ENCODE measurements at regions not wholly inside any gene's neighbourhood (a gene's known extent, or its start where the extent isn't known, plus 50 kb on each side); places are given as distances from the start of the nearest gene placed in this dataset.
A peak's percentile ranks its signal among the peaks of the same experiment; 100 is the strongest.

DNA sequence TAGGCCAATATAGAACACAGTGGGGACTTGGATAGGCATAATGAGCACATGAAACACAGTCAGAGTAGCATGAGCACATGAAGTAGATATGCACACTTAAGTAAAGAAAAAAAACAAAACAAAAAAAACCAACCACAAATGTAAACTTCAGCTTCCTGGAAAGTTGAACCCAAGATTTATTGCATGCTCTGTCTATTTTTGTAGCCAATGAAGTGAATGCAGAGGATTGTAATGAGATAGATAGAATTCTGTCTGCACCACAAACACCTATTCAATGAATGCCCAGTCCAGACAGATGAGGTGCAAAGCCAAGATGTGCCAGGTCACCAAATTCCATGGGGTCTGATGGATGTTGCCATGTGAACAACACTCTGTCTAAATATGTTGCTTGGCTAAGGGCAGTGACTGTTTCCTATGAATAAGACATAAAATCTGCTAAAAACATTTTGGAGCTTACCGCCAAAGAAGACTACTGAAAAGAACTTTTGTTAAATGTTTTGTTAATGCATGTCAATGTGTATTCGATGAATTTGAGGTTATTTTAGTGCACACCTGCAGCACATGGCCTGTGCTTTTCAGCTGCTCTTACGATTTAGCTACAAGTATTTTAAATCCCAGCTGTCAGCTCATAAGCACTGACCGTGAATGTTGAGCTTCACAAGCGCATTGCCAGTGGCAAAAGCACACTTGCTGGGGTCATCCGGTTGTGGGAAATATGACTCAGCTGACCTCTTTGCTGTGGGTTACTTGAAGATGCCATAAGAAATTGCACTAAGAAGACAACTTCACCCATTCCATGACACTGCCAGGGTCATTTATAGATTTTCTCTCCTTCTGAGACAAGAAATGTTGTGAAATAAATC is 374.8 kb upstream of the GNPDA2 start:
- TF ChIP-seq, protein P1, sequence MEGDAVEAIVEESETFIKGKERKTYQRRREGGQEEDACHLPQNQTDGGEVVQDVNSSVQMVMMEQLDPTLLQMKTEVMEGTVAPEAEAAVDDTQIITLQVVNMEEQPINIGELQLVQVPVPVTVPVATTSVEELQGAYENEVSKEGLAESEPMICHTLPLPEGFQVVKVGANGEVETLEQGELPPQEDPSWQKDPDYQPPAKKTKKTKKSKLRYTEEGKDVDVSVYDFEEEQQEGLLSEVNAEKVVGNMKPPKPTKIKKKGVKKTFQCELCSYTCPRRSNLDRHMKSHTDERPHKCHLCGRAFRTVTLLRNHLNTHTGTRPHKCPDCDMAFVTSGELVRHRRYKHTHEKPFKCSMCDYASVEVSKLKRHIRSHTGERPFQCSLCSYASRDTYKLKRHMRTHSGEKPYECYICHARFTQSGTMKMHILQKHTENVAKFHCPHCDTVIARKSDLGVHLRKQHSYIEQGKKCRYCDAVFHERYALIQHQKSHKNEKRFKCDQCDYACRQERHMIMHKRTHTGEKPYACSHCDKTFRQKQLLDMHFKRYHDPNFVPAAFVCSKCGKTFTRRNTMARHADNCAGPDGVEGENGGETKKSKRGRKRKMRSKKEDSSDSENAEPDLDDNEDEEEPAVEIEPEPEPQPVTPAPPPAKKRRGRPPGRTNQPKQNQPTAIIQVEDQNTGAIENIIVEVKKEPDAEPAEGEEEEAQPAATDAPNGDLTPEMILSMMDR (IDR thresholded peaks at IDR 0.05; ENCODE audit: insufficient read depth, low read depth, low read length, missing control alignments), result no peak
- no peak for DNase-seq (ENCODE audit: low read depth)
- no peak overlapping the region for H3K4me3 ChIP-seq (ENCODE audit: low read depth, low read length)

- DNase-seq (ENCODE audit: low read depth), result no peak
- no peak overlapping the region for H3K4me3 ChIP-seq (ENCODE audit: low read depth, low read length)
- TF ChIP-seq, protein P1 (IDR thresholded peaks at IDR 0.05; ENCODE audit: insufficient read depth, low read depth, low read length, missing control alignments), result no peak
Measured at GRCh38 chr4:45099471-45099870, 373.1 kb upstream of the GNPDA2 start.

- TF ChIP-seq, protein P1 (IDR thresholded peaks at IDR 0.05; ENCODE audit: insufficient read depth, low read depth, low read length, missing control alignments), result no peak
- DNase-seq (ENCODE audit: low read depth), result no peak
- H3K4me3 ChIP-seq (ENCODE audit: low read depth, low read length), result no peak overlapping the region
Measured at GRCh38 chr4:45094684-45095083, 368.3 kb upstream of the GNPDA2 start.

- no peak for DNase-seq (ENCODE audit: low read depth)
- no peak overlapping the region for H3K4me3 ChIP-seq (ENCODE audit: low read depth, low read length)
- TF ChIP-seq, protein P1 (IDR thresholded peaks at IDR 0.05; ENCODE audit: insufficient read depth, low read depth, low read length, missing control alignments), result no peak
Measured at GRCh38 chr4:45082101-45082500, 355.7 kb upstream of the GNPDA2 start.

DNA sequence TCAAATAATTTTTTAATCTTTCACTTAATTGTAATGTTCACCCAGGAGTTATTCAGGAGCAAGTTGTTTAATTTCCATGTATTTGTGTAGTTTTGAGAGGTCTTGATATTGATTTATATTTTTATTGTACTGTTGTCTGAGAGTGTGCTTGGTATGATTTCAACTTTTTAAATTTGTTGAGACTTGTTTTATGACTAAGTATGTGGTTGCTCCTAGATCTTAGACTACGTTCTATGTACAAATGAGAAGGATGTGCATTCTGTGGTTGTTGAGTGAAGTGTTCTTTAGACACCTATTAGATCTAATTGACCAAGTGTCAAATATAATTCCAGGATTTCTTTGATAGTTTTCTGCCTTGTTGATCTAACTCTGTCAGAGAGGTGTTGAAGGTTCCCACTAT is 353.3 kb upstream of the GNPDA2 start:
- TF ChIP-seq, protein P1 (IDR thresholded peaks at IDR 0.05; ENCODE audit: insufficient read depth, low read depth, low read length, missing control alignments), result no peak
- DNase-seq (ENCODE audit: low read depth), result no peak
- H3K4me3 ChIP-seq (ENCODE audit: low read depth, low read length), result no peak overlapping the region

- TF ChIP-seq, protein P1 (IDR thresholded peaks at IDR 0.05; ENCODE audit: insufficient read depth, low read depth, low read length, missing control alignments), result no peak
- H3K4me3 ChIP-seq (ENCODE audit: low read depth, low read length), result no peak overlapping the region
- DNase-seq (ENCODE audit: low read depth), result no peak
Measured at GRCh38 chr4:45078201-45078600, 351.8 kb upstream of the GNPDA2 start.

GRCh38 chr4:45072981-45073380 is 346.6 kb upstream of the GNPDA2 start:
- DNase-seq (ENCODE audit: low read depth), result peak; percentile 37
- TF ChIP-seq, protein P1 (IDR thresholded peaks at IDR 0.05; ENCODE audit: insufficient read depth, low read depth, low read length, missing control alignments), result no peak
- no peak overlapping the region for H3K4me3 ChIP-seq (ENCODE audit: low read depth, low read length)

Measured in GM12865 (cell line).